MM.1S (cell line): ENCODE measurements at regions not wholly inside any gene's neighbourhood (a gene's known extent, or its start where the extent isn't known, plus 50 kb on each side); places are given as distances from the start of the nearest gene placed in this dataset.

Experiments used
- DNase-seq: peaks from one replicate; pipeline ENCODE4 v3.0.0-alpha.2; 2015
- H2AFZ ChIP-seq: fragments of 300-600 bp; sonication (generic); 2 replicates; pipeline ENCODE4 v1.6.0; 2016; ENCODE audit warnings: antibody characterized with exemption, low read length
- H3F3A ChIP-seq: fragments of 300-600 bp; sonication (generic); 2 replicates; pipeline ENCODE4 v1.6.1; 2016; ENCODE audit warnings: mild to moderate bottlenecking, antibody characterized with exemption, low read length, moderate library complexity, mixed read lengths; ENCODE audit not compliant: insufficient read depth
- H3K27ac ChIP-seq: fragments of 300-600 bp; sonication (generic); 2 replicates; pipeline ENCODE4 v1.5.1; 2016; ENCODE audit warnings: mild to moderate bottlenecking, low read length
- H3K27me3 ChIP-seq: fragments of 300-600 bp; sonication (generic); replicated peaks from 2 replicates; pipeline ENCODE4 v1.6.0; 2016; ENCODE audit warnings: low read length; ENCODE audit not compliant: insufficient read depth
- H3K36me3 ChIP-seq: fragments of 300-600 bp; sonication (generic); replicated peaks from 2 replicates; pipeline ENCODE4 v1.6.1; 2016; ENCODE audit warnings: mild to moderate bottlenecking, low read length, mixed read lengths; ENCODE audit not compliant: insufficient read depth
- H3K4me1 ChIP-seq: fragments of 300-600 bp; sonication (generic); 2 replicates; pipeline ENCODE4 v1.6.1; 2016; ENCODE audit warnings: low read length, mixed read lengths
- H3K4me2 ChIP-seq: fragments of 300-600 bp; sonication (generic); 2 replicates; pipeline ENCODE4 v1.6.0; 2016; ENCODE audit warnings: low read depth, low read length
- H3K4me3 ChIP-seq: fragments of 300-600 bp; sonication (generic); 2 replicates; pipeline ENCODE4 v1.5.1; 2016; ENCODE audit warnings: low read length, mixed read lengths
- H3K79me2 ChIP-seq: fragments of 300-600 bp; sonication (generic); 2 replicates; pipeline ENCODE4 v1.6.1; 2016; ENCODE audit warnings: mixed run types, low read length, mixed read lengths
- H3K9ac ChIP-seq: fragments of 300-600 bp; sonication (generic); 2 replicates; pipeline ENCODE4 v1.6.1; 2016; ENCODE audit warnings: low read length, mixed read lengths
- H3K9me2 ChIP-seq: fragments of 300-600 bp; sonication (generic); replicated peaks from 2 replicates; pipeline ENCODE4 v1.6.1; 2016; ENCODE audit warnings: mild to moderate bottlenecking, low read length, mixed read lengths; ENCODE audit not compliant: insufficient read depth
- H3K9me3 ChIP-seq: fragments of 300-600 bp; sonication (generic); replicated peaks from 2 replicates; pipeline ENCODE4 v1.6.1; 2016; ENCODE audit warnings: mild to moderate bottlenecking, low read length, mixed read lengths; ENCODE audit not compliant: insufficient read depth
- H4K20me1 ChIP-seq: fragments of 300-600 bp; sonication (generic); 2 replicates; pipeline ENCODE4 v1.6.1; 2016; ENCODE audit warnings: mild to moderate bottlenecking, low read length, moderate library complexity, mixed read lengths; ENCODE audit not compliant: insufficient read depth
- CTCF ChIP-seq: fragments of 300-600 bp; sonication (generic); IDR thresholded peaks from 2 replicates; pipeline ENCODE4 v1.5.1; 2016; ENCODE audit warnings: antibody characterized with exemption, low read length, mixed read lengths
- EZH2 ChIP-seq: fragments of 300-600 bp; sonication (generic); optimal IDR thresholded peaks from 2 replicates; pipeline ENCODE3; 2017; ENCODE audit warnings: low read depth, mild to moderate bottlenecking, antibody characterized with exemption, low read length, mixed read lengths
- EZH2phosphoT487 ChIP-seq: fragments of 300-600 bp; sonication (generic); IDR thresholded peaks from 2 replicates; pipeline ENCODE4 v1.6.1; 2018; ENCODE audit warnings: antibody characterized with exemption, low read length

- TF ChIP-seq EZH2phosphoT487 (no peak), CTCF (no peak), EZH2 (no peak)
Observed at GRCh38 chr4:176849076-176849475, 56.4 kb upstream of the VEGFC start.

GRCh38 chr4:176850436-176850835 is 57.7 kb upstream of the VEGFC start:
- DNase-seq: no peak
- no peaks in the 10 kb centered on the region for H3F3A ChIP-seq
- H4K20me1 ChIP-seq: peaks cover 3% of the 10 kb centered on the region; the same call in 1 of the 2 replicates
- no peaks in the 10 kb centered on the region for H3K9me3 ChIP-seq
- no peaks in the 10 kb centered on the region for H3K36me3 ChIP-seq
- no peak overlapping the region for H3K4me3 ChIP-seq
- H3K27ac ChIP-seq: no peak overlapping the region
- H3K9ac ChIP-seq: no peak overlapping the region
- no peaks in the 10 kb centered on the region for H3K27me3 ChIP-seq
- H3K9me2 ChIP-seq: no peaks in the 10 kb centered on the region
- H3K4me1 ChIP-seq: no peaks in the 10 kb centered on the region
- H3K4me2 ChIP-seq: no peak overlapping the region
- no peaks in the 10 kb centered on the region for H3K79me2 ChIP-seq
- no peak overlapping the region for H2AFZ ChIP-seq
- TF ChIP-seq EZH2phosphoT487 (no peak), CTCF (no peak), EZH2 (no peak)

More at GRCh38 chr4:176849076-176849475, 56.4 kb upstream of the VEGFC start:
- no peak overlapping the region for H2AFZ ChIP-seq
- no peak overlapping the region for H3K9ac ChIP-seq
- no peak overlapping the region for H3K4me2 ChIP-seq
- no peak for DNase-seq
- no peaks in the 10 kb centered on the region for H3K36me3 ChIP-seq
- no peak overlapping the region for H3K4me3 ChIP-seq
- H3K9me2 ChIP-seq: no peaks in the 10 kb centered on the region
- peaks cover 3% of the 10 kb centered on the region; the same call in 1 of the 2 replicates for H4K20me1 ChIP-seq
- H3F3A ChIP-seq: no peaks in the 10 kb centered on the region
- no peak overlapping the region for H3K27ac ChIP-seq
- no peaks in the 10 kb centered on the region for H3K9me3 ChIP-seq
- no peaks in the 10 kb centered on the region for H3K4me1 ChIP-seq
- H3K79me2 ChIP-seq: no peaks in the 10 kb centered on the region
- no peaks in the 10 kb centered on the region for H3K27me3 ChIP-seq

GRCh38 chr4:176856421-176856820 is 63.7 kb upstream of the VEGFC start:
- Histone ChIP-seq H3K9me3 (no peaks in the 10 kb centered on the region), H3K4me2 (no peak overlapping the region), H3F3A (no peaks in the 10 kb centered on the region), H4K20me1 (peaks cover 3% of the 10 kb centered on the region; the same call in 1 of the 2 replicates), H3K4me1 (no peaks in the 10 kb centered on the region), H3K27ac (no peak overlapping the region), H2AFZ (no peak overlapping the region), H3K9ac (no peak overlapping the region), H3K36me3 (no peaks in the 10 kb centered on the region), H3K9me2 (no peaks in the 10 kb centered on the region), H3K79me2 (no peaks in the 10 kb centered on the region), H3K27me3 (no peaks in the 10 kb centered on the region), H3K4me3 (no peak overlapping the region)
- no peak for DNase-seq
- no peak for TF ChIP-seq EZH2
- TF ChIP-seq CTCF: no peak
- no peak for TF ChIP-seq EZH2phosphoT487
